ENCODE measurements at regions not wholly inside any gene's neighbourhood (a gene's known extent, or its start where the extent isn't known, plus 50 kb on each side); places are given as distances from the start of the nearest gene placed in this dataset.

- Histone ChIP-seq H3K27ac (no peak overlapping the region), H3K4me2 (no peak overlapping the region)
Observed at GRCh38 chr5:115733607-115734006, 82.9 kb downstream of the CDO1 start.

DNA sequence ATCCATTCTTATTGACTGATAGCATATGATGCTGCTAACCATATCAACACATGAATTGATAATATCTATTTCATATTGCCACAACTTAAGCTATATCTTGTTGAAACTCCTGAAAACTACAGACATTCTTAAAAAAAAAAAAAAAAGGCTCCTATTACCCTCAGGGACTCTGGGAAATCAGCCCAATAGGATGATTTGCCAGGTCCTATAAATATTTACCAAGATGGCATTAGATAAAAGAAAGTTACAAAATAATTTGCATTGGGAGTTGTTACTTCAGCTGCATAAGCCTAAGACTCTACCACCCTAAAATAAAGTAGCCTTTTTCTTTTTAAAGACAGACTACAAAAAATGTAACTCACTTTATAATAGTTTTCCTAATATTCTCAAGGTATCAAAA, 84.4 kb downstream of the CDO1 start:
- Histone ChIP-seq H3K27ac (no peak overlapping the region), H3K4me3 (no peak overlapping the region), H3K4me2 (no peak overlapping the region), H3K9me3 (no peaks in the 10 kb centered on the region), H3K4me1 (no peaks in the 10 kb centered on the region)
- FAIRE-seq: no peak
- DNase-seq (ENCODE audit: low read depth in 1 of 2, low spot score in 1 of 2): no peak
- TF ChIP-seq, protein P1, sequence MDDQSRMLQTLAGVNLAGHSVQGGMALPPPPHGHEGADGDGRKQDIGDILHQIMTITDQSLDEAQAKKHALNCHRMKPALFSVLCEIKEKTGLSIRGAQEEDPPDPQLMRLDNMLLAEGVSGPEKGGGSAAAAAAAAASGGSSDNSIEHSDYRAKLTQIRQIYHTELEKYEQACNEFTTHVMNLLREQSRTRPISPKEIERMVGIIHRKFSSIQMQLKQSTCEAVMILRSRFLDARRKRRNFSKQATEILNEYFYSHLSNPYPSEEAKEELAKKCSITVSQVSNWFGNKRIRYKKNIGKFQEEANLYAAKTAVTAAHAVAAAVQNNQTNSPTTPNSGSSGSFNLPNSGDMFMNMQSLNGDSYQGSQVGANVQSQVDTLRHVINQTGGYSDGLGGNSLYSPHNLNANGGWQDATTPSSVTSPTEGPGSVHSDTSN (IDR thresholded peaks at IDR 0.05): no peak
- TF ChIP-seq FOXS1 (CRISPR knock-in tag; IDR thresholded peaks at IDR 0.05): no peak
- TF ChIP-seq, protein P2, sequence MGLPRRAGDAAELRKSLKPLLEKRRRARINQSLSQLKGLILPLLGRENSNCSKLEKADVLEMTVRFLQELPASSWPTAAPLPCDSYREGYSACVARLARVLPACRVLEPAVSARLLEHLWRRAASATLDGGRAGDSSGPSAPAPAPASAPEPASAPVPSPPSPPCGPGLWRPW (IDR thresholded peaks at IDR 0.05): no peak
- TF ChIP-seq JUN (IDR thresholded peaks at IDR 0.05): no peak
- no peak for TF ChIP-seq RARB (CRISPR knock-in tag; IDR thresholded peaks at IDR 0.05)
- no peak for TF ChIP-seq FOSB (CRISPR knock-in tag; IDR thresholded peaks at IDR 0.05)
- no peak for TF ChIP-seq ELK1 (IDR thresholded peaks at IDR 0.05; ENCODE audit: low read depth, low read length)
- no peak for TF ChIP-seq CHD4 (IDR thresholded peaks at IDR 0.05; ENCODE audit: borderline replicate concordance)
- TF ChIP-seq CTCF (IDR thresholded peaks at IDR 0.05): no peak
- no peak for TF ChIP-seq CBX8 (IDR thresholded peaks at IDR 0.05)
- no peak for TF ChIP-seq FOSL2 (IDR thresholded peaks at IDR 0.05)
- no peak for TF ChIP-seq FOSL2 (CRISPR knock-in tag; IDR thresholded peaks at IDR 0.05)
- no peak for TF ChIP-seq CBX2 (IDR thresholded peaks at IDR 0.05; ENCODE audit: borderline replicate concordance, low read depth)
- no peak for TF ChIP-seq RFX5 (IDR thresholded peaks at IDR 0.05)
- TF ChIP-seq ATOH8 (CRISPR knock-in tag; IDR thresholded peaks at IDR 0.05; ENCODE audit: low read depth): no peak
- TF ChIP-seq RCOR1 (IDR thresholded peaks at IDR 0.05; ENCODE audit: low read depth, low read length): no peak
- no peak for TF ChIP-seq MYC (IDR thresholded peaks at IDR 0.05; ENCODE audit: borderline replicate concordance, low read length)
- TF ChIP-seq HDAC2 (IDR thresholded peaks at IDR 0.05): no peak
- TF ChIP-seq ZNF302 (CRISPR knock-in tag; IDR thresholded peaks at IDR 0.05): no peak
- no peak for TF ChIP-seq USF2 (IDR thresholded peaks at IDR 0.05)
- no peak for TF ChIP-seq JUNB (IDR thresholded peaks at IDR 0.05)
- POLR2A ChIA-PET: no interaction called here
- ATAC-seq: no peak
- CTCF ChIA-PET: no interaction called here

More at GRCh38 chr5:115733607-115734006, 82.9 kb downstream of the CDO1 start:
- Histone ChIP-seq H3K9me3 (no peaks in the 10 kb centered on the region), H3K4me3 (no peak overlapping the region), H3K4me1 (no peaks in the 10 kb centered on the region)
- TF ChIP-seq RARB (CRISPR knock-in tag; IDR thresholded peaks at IDR 0.05): no peak
- DNase-seq (ENCODE audit: low read depth in 1 of 2, low spot score in 1 of 2): no peak
- WGBS (ENCODE audit: missing lambda C conversion rate): 3% methylated on average over 2 of the region's 2 CpGs
- FAIRE-seq: no peak
- ChIA-PET POLR2A (no interaction called here), CTCF (no interaction called here)
- no peak for ATAC-seq
